ENCODE measurements at regions not wholly inside any gene's neighbourhood (a gene's known extent, or its start where the extent isn't known, plus 50 kb on each side); places are given as distances from the start of the nearest gene placed in this dataset.

GRCh38 chr1:98427664-98428063 is 233.9 kb upstream of the SNX7 start:
- DNase-seq (ENCODE audit: low spot score) (no peak), FAIRE-seq (no peak)

DNA sequence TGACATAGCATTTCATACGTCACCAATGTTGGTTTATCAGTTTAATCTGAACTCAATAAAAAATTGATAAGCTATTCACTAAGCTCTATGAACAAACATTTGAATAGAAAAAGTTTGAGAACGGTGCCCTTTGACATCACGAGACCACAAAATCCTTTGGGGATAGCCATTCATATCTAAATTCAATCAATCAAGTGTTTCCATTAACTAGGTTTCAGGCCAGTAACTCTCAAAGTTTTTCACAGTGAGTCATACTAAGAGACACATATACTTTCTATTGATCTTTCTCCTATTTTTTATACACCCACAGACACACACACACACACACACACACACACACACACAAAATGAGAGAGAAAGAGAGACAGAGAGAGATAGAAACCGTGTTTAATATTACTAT is 235.4 kb upstream of the SNX7 start:
- DNase-seq (ENCODE audit: low spot score) (no peak), FAIRE-seq (no peak)

- FAIRE-seq (no peak), DNase-seq (ENCODE audit: low spot score) (no peak)
These were observed 238.7 kb upstream of the SNX7 start for GRCh38 chr1:98422816-98423215.

DNA sequence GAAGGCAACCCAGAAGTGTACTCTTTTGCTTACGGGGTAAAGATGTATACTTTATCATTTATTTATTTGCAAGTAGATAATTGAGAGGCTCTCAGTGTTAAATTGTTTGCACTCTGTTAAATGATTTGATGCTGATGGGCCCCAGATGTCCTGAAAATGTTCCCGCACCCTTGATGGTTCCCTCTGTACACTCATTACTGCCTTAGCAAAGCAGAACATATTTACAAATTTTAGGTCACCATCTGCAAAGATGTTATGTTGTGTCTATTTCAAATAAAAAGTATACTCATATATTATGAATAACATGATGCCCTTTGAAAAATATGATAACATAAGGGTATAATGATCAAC is 240.5 kb upstream of the SNX7 start:
- no peak for FAIRE-seq
- no peak for DNase-seq (ENCODE audit: low spot score)

- FAIRE-seq = no peak
These were observed 241.0 kb upstream of the SNX7 start for GRCh38 chr1:98420376-98421084.

GRCh38 chr1:98417820-98418219 is 243.7 kb upstream of the SNX7 start:
- FAIRE-seq (no peak), DNase-seq (ENCODE audit: low spot score) (no peak)

More at GRCh38 chr1:98420376-98421084, 241.0 kb upstream of the SNX7 start:
- DNase-seq (ENCODE audit: low spot score) = no peak

DNA sequence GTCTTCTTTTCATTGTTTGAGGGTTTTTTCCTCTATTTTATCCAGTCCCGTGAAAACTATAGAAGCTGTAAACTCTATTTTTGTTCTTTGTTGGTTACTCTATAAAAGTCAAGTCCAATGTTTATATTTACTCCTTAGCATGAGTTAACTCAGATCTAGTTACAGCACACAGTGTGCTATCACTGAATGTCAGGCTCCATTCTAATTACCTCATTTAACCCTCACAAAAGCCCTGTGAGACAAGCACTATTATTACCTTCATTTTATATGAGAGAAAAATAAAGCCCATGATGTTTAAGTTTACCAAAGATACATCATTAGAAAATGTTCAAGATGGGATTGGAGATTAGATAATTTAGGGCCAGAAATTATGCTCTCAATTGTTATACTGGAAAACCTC is 251.4 kb upstream of the SNX7 start:
- FAIRE-seq (no peak), DNase-seq (ENCODE audit: low spot score) (no peak)

GRCh38 chr1:98406352-98407088 is 255.0 kb upstream of the SNX7 start:
- FAIRE-seq = no peak
- no peak for DNase-seq (ENCODE audit: low spot score)

DNA sequence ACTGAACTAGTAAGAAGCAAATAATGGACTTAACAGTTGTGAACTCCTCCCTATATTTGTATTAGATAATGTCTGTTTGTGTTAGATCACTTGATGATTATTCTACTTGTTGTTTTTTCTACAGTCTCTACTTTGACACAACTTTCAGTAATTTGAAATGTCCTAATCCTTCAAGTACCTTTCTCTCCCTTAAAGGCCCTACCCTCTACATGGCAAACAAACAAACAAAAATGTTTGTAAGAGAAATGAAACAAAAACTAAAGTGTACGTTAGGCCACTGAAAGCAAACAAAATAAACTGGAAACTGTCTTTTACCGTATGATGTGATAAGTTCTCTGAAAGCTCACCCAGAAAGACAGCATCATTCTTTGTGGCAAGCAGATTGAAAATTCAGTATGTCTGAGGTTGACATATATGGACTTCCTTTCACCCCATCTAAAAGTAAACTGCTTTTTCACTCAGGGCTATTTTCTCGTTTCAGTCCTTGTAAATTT is 255.9 kb upstream of the SNX7 start:
- FAIRE-seq (no peak), DNase-seq (ENCODE audit: low spot score) (no peak)

GRCh38 chr1:98404866-98405265 is 256.7 kb upstream of the SNX7 start:
- DNase-seq (ENCODE audit: low spot score) = no peak
- no peak for FAIRE-seq

DNA sequence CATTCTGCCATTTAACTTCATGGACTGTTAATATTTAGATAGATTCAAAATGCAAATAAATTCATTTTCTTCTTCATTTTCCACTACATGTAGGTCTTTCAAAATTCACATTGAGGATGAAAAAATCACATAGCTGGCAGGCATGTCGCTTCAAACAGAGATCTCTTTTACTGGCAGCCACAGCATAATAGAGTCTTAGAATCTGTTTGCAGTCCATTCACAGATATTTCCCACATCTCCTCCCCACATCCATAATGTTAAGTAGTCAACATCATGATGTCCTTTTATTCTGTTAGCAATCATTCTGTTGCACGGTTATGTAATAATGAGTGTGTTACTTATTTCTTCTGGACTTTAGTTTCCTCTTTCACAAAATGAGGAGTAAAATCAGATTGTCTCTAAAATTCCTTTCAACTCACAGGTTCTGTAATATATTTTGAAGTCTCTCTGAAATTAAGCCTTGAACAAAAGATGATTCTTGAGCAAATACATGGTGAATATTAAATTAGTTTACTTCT is 257.5 kb upstream of the SNX7 start:
- FAIRE-seq = no peak
- DNase-seq (ENCODE audit: low spot score) = no peak

DNA sequence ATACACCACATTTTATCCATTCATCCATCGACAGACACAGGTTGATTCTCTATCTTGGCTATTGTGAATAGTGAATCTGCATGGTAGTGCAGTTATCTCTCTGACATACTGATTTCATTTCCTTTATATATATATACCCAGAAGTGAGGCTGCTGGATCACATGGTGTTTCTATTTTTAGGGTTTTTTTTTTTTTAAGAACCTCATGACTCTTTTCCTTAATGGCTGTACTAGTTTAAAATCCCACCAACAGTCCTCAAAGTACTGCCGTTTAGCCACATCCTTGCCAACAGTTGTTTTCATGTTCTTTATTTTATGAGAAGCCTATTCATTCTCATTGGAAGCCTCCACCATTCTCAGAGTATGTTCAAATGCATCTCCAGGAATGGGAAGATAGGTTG is 258.7 kb upstream of the SNX7 start:
- FAIRE-seq = no peak
- DNase-seq (ENCODE audit: low spot score) = no peak

GRCh38 chr1:98400446-98400845 is 261.1 kb upstream of the SNX7 start:
- no peak for FAIRE-seq

DNA sequence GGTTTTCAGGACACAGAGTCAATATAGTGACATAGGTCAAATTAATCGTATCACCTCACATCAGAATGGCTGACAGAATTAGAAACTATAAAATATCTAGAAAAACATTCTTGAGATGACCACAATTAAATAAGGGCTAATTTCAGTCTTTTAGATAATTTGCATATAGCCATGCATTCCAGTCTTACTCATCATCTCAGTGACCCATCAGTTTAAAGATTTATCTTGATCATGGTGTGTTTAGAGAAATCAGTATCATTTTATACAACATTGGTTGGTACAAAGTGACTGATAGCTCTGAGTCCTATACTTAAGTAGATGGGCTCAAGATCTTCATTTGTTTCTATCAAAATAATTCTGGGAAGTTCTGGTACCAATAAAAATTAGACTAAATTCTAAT is 262.3 kb upstream of the SNX7 start:
- no peak for DNase-seq (ENCODE audit: low spot score)
- FAIRE-seq = peak; percentile 37

More at GRCh38 chr1:98400446-98400845, 261.1 kb upstream of the SNX7 start:
- DNase-seq (ENCODE audit: low spot score) = no peak

- no peak for DNase-seq (ENCODE audit: low spot score)
- FAIRE-seq = peak; percentile 63
These were observed 262.9 kb upstream of the SNX7 start for GRCh38 chr1:98398649-98399048.

- FAIRE-seq (no peak), DNase-seq (ENCODE audit: low spot score) (no peak)
These were observed 263.4 kb upstream of the SNX7 start for GRCh38 chr1:98398092-98398491.

GRCh38 chr1:98393719-98394118 is 267.8 kb upstream of the SNX7 start:
- FAIRE-seq = no peak
- DNase-seq (ENCODE audit: low spot score) = no peak

DNA sequence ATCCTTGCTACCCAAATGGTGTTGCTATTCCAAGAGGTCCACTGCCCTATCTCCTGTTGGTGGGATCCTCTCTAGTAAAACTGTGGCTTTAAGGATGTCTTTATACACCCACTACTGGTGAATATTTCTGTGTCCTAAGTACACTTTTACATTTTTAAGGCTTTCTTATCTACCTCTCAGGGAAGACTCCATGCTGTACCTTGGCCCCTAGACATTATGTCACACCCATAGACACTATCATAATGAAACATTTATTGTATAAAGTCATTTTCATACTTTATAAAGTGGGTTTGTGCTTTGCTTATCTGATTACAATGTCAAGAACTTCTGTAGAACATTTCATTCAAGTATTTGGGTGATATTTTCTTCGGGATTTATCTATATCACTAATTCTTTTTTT is 270.3 kb upstream of the SNX7 start:
- no peak for FAIRE-seq
- no peak for DNase-seq (ENCODE audit: low spot score)

GRCh38 chr1:98389809-98390208 is 271.7 kb upstream of the SNX7 start:
- peak; percentile 75 for DNase-seq (ENCODE audit: low spot score)
- FAIRE-seq = peak; percentile 65

DNA sequence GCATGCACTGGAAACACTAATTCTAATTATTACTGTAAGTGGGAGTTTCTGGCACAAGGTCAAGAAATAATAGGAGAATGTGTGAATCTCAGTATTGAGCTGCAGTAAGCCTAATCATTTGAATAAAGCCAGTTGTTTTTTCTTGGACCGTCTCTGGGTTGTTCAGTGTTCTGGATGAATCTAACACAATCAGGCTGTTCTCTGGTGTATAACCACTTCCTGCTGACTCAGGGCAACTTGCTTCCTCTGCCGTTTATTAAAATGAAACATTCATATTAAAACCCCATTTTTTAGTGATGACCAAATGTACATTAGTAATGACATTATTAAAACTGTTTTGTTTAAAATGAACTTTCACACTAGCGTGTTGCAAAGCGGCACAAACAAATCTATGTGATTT is 273.1 kb upstream of the SNX7 start:
- FAIRE-seq (peak; percentile 92), DNase-seq (ENCODE audit: low spot score) (peak; percentile 76)

DNA sequence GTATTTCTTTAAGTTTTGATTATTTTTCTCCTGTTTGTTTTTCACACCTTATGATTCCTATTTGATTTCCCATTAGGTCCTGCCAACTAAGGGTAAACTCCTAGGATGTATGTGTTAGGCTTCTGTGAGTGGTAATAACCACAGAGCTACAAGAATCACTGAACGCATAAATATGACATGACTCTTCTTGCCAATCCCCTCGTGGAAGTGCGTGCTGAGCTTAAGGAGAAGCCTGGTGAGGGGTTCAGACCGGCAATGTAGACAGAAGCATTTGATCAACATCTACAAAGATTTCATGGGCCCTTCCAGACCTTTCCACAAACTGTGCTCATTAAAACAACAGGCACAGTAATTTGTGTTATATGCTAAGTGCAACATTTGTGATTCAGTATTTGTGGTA is 273.8 kb upstream of the SNX7 start:
- DNase-seq (ENCODE audit: low spot score) (no peak), FAIRE-seq (peak; percentile 11)

- DNase-seq (ENCODE audit: low spot score) = no peak
- FAIRE-seq = no peak
These were observed 274.7 kb upstream of the SNX7 start for GRCh38 chr1:98386675-98387440.
